Vagina (tissue), 2 donors: ENCODE measurements at regions not wholly inside any gene's neighbourhood (a gene's known extent, or its start where the extent isn't known, plus 50 kb on each side); places are given as distances from the start of the nearest gene placed in this dataset.

Experiments used
- POLR2A ChIP-seq, 2 donors: fragments of 450-650 bp; IDR thresholded peaks; one replicate each; pipeline ENCODE4 v1.6.1; 2017; ENCODE audit warnings: antibody characterized with exemption in 2 of 2, mild to moderate bottlenecking in 2 of 2, moderate library complexity in 2 of 2
- POLR2AphosphoS5 ChIP-seq, 2 donors: sonication (generic); formaldehyde crosslinking; IDR thresholded peaks; one replicate each; pipeline ENCODE4 v1.9.0; 2017; ENCODE audit warnings: antibody characterized with exemption in 2 of 2, mild to moderate bottlenecking in 2 of 2, low read depth in 1 of 2; ENCODE audit not compliant: insufficient read depth in 1 of 2

GRCh38 chr6:48447251-48447650 lies 336.3 kb upstream of the PTCHD4 start:
- TF ChIP-seq POLR2AphosphoS5 (IDR thresholded peaks at IDR 0.05; ENCODE audit: insufficient read depth in 1 of 2, low read depth in 1 of 2) (no peak), POLR2A (IDR thresholded peaks at IDR 0.05) (no peak)
